HG02623 (cell line): ENCODE measurements at regions not wholly inside any gene's neighbourhood (a gene's known extent, or its start where the extent isn't known, plus 50 kb on each side); places are given as distances from the start of the nearest gene placed in this dataset.

Experiments used
- ATAC-seq: cut with Tn5 transposase; IDR thresholded peaks from one replicate; pipeline ENCODE4 v1.9.1; 2021; ENCODE audit warnings: moderate library complexity; ENCODE audit not compliant: unreplicated experiment

DNA sequence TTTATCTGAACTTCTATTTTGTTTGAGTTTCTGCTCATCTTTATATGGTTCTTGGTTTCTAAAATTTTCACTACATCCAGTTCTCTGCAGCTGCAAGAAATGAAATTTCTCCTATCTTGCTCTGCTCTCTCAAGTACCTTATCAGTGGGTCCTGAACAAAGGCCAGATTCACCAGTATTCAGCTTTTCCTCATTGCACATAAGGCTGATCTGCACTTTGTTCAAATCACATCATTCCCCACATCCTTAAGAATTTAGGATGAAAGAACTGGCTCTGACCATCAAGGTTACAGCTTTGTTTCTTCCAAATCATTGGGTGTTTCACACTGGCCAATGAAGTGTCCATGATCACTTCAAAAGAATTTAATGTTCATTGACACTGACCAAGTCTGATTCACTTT lies 211.4 kb downstream of the GRIN2B start:
- ATAC-seq, result no peak

DNA sequence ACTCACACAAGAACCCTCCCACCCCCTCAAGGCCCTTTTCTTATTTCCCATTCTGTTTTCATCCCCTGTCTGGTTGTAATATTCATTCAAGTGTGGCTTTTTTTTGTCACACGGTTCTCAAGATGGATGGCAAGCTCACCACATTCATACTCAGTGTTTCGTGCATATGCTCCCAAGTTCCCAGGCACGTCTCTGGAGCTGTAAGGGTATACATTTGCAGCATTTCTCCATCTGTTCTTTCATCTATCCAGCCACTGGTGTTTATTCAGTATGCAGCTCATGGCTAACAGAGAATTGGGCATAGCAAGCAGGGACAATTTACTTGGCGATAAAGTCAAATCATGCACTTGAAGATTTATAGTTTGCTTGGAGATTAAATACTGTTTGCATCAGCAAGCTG lies 212.1 kb downstream of the GRIN2B start:
- no peak for ATAC-seq

DNA sequence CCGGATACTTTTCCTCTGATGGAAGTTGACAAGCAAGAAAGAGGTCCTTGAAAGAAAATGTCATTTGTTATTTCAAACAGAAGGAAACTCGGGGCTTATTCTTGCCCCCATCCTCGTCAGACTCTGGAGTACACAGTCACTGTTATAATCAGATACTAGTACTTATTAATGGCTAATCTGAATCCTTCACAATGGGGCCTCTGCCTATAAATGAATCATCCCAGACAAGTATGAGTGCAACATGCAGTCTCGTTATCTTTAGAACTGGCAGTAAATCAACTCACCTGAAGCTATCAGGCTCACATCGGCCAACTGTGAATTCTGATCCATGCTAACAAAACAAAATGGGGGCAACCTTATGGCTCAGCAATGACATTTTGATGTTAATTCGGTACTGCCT lies 216.7 kb downstream of the GRIN2B start:
- no peak for ATAC-seq

GRCh38 chr12:13749389-13749788 lies 232.0 kb downstream of the GRIN2B start:
- ATAC-seq, result no peak

DNA sequence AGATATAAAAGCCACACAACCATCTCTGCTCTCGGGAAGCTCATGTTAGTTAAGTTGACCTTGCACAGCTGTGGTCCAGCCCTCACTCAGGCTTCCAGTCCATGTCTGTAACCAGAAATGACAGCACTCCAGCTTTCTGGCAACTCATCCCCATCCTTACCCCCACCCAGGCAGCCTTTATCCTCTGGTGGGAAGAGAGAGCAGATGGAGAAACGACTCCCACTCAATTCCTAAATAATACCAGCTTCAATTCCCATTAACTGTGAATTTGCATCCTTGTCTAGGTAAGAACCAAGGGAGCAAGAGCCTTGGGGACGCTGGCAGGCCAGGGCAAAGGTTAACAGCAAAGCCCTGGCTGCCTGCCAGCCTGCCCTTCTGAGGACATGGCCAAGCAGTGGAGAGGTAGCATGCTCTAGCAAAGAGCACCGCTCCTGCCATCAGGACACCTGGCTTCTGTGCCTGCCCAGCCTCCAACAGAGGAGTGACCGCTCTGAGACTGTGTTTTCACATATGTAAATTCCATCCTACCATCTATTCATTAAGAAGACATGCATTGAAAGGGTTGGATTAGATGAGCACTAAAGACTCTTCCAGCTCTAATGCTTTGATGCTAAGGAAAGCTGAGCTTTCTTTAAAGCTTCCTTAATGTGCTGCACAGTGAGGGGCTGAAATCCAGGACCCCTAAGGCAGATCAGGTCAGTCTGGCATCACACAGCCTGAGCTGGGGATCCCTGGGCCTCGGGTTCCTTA lies 236.1 kb downstream of the GRIN2B start:
- ATAC-seq, result no peak

- no peak for ATAC-seq
Measured at GRCh38 chr12:13744561-13744960, 236.8 kb downstream of the GRIN2B start.

- no peak for ATAC-seq
Measured at GRCh38 chr12:13740149-13740545, 241.3 kb downstream of the GRIN2B start.

DNA sequence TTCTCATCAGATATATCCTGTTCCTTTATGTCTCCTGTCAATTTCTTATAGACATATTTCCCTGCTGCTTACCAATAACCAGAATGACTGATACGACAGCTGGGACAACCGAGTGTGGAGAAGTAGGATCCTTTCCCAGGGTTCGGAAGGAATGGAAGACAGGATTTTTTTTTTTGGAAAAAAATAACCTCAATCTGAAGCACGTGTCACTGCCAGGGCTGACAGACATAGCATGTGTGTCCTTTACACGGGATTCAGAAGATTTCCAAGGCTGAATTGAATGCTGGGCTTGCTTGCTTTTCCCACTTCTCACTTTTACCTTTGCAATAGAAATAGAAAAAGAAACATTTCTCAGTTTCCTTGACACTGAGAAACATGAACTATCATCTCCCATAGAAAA lies 245.7 kb downstream of the GRIN2B start:
- ATAC-seq, result no peak

GRCh38 chr12:13734584-13735152 lies 246.7 kb downstream of the GRIN2B start:
- no peak for ATAC-seq

DNA sequence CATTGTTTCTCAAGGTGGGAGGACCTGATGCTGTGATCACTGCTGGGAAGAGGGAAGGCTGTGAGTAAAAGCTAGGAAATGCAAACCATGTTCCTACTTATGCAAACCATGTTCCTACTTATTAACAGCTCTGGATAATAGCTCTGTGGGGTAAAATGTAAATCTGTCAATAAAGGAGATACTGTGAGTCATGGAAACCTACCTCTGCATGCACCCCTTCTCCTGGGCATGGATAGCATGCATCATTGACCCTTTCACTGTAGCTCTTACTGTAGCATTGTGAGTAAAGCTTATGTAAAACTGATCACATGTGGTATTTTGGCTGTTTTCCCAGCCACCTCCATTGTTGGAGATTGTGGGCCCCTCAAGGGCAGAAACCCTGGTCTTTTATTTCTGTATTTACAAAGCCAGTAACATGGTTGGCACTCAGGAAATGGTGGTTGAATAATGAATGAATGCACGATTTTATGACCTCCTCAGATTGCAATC lies 253.7 kb downstream of the GRIN2B start:
- ATAC-seq, result no peak

DNA sequence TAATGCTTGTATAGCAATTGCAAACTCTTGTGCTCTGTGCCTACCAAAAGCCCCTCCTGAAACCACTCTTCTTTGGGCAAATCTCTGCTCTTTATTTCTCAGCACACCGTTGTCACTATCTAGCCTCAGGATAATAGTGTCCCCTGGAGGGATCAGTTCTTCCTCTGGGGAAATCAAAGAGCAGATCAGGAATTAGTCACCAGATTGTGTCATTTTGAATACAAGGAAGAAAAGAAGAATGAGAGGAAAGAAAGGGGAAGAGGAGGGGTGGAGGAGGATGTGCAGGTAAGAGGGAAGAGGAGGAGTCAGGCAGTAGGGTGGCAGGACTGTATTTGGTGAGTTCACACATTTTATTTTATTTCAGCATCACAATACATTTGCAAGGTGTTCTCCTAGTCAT lies 256.4 kb downstream of the GRIN2B start:
- ATAC-seq, result no peak

DNA sequence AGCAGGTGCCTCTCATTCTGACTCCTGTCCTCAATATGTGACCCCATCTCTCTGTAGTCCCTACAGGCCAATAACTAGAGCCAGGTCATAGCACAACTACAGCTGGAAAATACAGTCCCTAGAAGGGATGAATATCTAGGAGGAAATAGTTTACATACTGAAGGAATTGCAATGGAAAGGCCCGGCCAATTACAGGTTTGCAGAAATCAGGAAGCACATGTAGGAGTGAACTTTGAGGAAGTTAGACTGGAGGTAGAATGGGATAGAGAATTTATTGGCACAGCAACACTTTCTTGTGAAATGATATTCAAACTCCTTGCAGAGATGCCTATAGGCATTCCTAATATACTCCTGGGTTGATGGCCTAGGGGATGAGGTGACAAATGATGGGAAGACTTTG lies 257.3 kb downstream of the GRIN2B start:
- ATAC-seq, result no peak

GRCh38 chr12:13719986-13720385 lies 261.4 kb downstream of the GRIN2B start:
- ATAC-seq, result no peak

DNA sequence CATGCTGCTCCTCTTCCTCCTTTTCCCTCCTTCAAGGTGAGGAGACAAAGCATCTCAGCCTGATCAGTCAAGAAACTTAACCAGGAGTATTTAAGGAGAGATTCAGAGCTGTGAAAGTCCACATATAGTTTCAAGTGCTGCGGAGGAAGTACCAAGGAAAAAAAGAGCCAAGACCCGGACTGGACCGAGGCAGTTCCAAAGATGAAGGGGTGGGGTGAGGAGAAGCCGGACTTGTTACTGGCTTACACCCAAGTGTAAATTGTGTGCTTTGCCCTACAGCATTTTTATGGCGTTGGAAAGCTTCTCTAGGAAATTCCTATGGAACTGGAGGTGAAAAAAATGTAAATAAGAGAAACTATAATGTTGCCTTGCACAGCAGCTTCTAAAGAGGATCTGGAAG lies 263.1 kb downstream of the GRIN2B start:
- no peak for ATAC-seq

DNA sequence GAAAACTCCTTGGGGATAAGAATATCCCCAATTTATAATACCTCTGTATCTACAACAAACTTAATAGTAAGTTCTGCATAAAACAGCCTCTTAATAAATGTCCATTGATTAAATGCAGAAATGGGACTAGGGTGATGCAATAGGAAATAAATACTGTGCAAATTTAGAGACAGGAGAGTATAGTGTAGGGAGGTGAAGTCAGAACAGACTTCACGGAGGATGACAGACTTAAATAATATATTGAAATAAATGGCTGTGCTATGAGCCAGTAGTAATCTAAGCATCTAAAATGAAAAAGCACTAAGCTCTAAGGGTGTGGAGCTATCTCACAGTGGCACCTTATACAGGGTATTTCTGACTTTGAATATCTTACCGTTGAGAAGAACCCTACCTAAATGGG lies 265.3 kb downstream of the GRIN2B start:
- ATAC-seq, result no peak

- no peak for ATAC-seq
Measured at GRCh38 chr12:13713556-13714410, 267.6 kb downstream of the GRIN2B start.

- no peak for ATAC-seq
Measured at GRCh38 chr12:13707829-13708228, 273.6 kb downstream of the GRIN2B start.

DNA sequence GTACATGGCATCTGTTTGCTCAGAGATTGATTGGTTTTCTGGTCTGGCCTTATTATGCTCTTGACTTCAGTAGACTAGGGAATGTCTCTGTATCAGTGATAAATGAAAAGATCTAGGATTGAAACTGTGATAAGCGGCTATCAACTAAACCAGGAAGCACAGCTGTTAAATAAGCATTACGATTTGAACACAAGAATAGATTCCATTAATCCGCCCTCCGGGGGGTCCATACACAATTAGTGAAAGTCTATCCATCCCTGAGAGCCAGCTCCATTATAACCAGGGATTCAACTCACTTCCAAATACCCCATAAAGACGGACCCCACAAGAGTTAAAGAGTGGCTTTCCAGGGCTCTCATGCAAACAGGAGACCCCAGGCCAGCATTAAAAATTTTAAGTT lies 279.0 kb downstream of the GRIN2B start:
- no peak for ATAC-seq

GRCh38 chr12:13701502-13701901 lies 279.9 kb downstream of the GRIN2B start:
- no peak for ATAC-seq

DNA sequence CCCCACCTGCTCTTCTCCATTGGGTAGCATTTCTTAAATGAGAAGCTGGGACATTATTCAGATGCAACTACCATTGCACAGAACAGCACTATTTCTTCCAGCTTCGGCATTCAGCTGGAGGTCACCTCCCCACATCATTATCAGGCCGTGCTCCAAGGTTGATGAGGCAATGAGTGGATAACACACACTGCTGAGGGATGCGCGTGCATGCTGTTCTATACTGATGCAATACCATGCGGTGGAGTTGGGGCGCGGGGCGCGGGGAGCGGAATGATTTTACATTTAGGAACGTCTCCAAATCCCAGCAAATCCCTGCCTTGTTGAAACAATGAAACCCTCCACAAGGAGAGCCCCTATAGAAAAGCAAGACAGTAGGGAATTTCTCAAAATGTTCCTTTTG lies 283.4 kb downstream of the GRIN2B start:
- no peak for ATAC-seq

- no peak for ATAC-seq
Measured at GRCh38 chr12:13695781-13696180, 285.6 kb downstream of the GRIN2B start.

DNA sequence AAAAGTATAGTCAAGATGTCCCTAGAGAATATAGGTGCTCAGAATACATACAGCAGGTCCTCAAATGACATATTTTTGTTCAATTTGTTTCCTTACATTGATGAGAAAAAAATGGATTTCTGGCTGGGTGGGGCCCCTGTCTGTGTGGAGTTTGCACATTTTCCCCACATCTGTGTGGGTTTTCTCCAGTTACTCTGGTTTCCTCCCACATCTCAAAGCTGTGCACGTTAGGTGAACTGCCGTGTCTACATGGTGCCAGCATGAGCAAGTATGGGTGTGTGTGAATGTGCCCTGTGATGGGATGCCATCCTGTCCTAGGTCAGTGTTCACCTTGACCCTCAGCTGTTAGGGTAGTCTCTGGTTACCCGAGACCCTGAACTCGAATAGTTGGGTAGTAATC lies 289.1 kb downstream of the GRIN2B start:
- ATAC-seq, result no peak
